NCI-H2196 (cell line): ENCODE measurements at regions not wholly inside any gene's neighbourhood (a gene's known extent, or its start where the extent isn't known, plus 50 kb on each side); places are given as distances from the start of the nearest gene placed in this dataset.
"Not testable (repeated sequence)": the region's sequence is repeated elsewhere in the genome, so short reads cannot be mapped to it uniquely, and the experiment has no call there.

Source experiments
- DNase-seq: peaks from one replicate; lab custom pipeline; 2025; ENCODE audit not compliant: unreplicated experiment; lab: John Stamatoyannopoulos, UW

DNA sequence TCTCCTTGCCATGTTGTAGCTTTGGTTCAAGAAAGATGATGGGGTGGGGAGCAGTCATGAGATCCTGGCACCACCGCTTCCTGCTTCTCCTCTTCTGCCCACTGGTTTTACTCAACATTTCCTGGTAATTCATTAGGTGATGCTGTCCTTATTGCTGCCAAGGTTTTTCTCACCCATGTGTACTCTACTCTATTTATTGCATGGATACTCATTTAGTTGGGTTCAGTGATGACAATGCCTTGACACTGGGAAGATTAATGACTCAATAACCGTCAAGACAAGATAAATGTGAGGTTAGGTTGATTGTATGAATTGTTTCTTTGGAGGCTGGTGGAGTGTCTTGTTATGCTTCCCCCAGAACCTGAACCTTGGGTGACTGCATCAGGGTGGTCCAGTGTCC is 484.2 kb downstream of the SIPA1L2 start:
- no peak for DNase-seq

DNA sequence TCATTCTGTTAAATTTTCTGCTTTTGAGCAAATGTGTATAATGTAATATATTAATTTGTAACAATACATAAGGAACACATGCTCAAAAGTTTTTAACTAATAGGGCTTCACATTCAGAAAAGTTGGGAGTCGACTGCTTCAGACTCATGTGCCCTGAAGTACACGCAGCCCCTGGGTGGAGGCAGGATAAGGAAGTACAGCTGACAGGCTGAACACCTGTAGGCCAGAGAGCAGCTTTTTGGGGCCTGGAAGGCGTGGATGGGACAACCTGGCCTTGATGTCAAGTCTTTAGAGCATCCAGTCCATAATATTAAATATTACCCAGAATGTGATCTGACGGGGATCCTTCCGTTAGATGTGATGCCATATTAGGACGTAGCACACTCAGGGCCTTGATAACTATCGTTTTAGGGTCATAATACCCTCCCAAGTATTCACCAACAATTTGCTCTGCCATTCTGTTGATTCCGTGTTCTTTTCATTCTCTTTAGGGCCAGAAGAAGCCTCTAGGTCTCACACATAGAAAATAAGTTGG is 485.2 kb downstream of the SIPA1L2 start:
- no peak for DNase-seq

DNA sequence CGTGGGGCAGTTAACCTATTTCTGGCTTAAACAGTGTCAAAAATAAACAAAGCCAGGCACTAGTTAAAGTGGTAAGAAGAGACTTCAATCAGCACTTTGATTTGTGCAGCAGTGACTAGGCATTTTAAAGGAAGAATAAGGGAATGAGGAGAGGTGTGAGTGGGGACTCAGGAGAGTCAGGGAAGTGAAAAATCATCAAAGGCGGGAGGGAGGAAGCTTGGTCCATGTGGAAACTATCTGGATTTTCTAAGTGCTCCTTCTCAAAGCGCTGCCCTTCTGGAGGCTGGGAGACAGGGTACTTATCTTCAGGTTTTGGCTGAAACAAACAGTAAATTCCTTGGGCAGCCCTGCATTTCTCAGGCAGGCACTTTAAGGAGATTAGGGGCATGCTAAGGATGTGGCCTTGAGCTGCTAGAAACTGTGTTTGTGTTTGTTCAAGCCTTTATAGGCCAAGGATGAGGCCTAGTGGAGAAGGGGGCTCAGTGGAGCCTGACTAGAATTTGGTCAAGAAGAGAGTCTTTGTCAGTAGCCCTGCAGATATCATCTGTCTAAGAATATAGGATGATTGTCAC is 486.5 kb downstream of the SIPA1L2 start:
- DNase-seq = no peak

DNA sequence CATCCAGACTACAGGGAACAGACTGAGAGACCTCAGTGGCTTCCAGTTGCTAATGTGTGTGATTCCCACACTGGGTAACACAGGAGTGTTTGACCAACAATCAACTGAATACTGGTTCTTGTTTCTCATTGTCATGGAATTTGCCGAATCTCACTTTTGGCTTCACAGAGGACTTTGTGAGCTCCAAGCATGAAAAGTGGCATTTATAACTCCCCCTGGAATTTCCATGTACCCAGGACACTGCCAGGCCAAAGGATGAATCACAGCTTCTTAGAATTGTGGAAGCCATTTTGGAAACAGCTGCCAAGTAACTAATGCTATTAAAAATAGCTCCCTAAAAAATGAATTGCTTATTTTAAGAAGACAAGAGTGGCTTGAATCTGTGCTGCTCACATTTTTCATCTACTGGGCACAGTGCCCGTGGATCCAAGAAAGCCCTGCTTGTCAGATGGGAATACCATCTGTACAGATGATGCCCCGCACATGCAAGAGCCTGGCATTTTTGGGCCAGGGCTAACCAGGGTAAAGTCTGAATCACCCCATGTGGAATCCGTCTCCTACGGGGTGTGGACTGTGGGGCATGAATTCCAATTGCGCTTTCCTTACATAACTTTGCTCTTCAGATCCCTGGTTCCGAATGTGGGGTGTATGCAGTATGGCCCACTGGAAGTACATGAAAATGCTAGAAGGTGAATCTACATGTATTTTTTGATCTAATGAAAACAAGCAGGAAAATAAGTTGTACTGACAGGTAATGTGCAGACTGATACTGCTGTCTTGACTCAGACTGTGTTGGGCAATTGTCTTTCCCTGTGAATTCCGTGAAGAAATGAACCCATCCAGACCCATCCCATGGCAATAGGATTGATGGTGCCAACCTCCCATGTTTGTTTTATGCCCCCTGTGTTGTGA is 487.3 kb downstream of the SIPA1L2 start:
- no peak for DNase-seq

DNA sequence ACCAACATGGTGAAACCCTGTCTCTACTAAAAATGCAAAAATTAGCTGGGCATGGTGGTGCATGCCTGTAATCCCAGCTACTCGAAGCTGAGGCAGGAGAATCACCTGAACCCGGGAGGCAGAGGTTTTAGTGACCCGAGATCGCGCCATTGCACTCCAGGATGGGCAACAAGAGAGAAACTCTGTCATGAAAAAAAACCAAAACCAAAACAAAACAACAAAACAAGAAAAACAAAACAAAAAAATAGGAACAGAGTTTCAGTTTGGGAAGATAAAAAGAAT is 488.8 kb downstream of the SIPA1L2 start:
- not testable (repeated sequence) for DNase-seq

DNA sequence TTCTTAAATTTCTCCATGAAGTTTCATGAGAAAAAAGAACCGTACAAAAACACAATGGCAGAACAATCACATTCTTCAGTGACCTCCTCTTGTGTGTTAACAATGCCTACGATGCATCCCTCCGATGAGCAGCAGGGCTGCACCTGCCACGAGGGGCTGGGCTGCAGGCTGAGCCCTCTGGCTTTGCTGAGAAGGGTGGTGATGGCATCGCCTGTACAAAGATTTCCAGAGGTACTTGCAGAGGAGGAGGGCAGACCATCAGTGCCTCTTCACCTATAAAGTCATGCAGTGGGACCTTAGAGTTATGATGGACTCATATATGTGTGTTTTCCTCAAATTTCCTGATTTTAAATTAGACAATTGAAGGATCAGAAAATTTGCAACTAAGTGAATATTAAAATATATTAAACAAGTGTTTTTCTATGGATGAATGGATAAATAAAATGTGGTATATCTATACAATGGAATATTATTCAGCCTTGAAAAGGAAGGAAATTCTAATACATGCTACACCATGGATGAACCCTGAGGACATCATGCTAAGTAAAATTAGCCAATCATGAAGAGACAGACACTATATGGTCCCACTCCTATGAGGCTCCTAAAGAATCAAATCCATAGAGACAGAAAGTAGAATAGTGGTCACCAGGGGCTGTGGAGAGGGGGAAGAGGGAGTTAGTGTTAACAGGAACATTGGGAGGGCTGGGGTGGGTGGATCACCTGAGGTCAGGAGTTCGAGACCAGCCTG is 489.3 kb downstream of the SIPA1L2 start:
- no peak for DNase-seq

DNA sequence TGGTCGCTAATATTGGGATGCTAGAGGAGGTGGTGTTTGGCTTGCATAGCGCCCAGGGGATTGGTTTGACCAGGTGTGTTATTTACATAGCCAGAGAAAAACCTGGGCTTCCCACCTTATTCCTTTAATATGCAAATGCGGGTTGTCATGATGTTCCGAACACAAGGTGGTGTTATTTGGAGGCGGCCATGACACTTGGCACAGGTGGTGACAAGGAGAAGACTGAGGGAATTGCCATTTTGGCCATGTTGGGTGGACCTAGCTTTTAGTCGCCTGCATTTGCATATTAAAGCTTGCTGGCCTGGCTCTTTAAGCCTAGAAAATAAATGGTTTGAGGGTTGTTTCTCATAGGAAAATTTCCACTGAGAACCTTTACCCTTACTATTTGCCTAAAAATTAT is 490.5 kb downstream of the SIPA1L2 start:
- no peak for DNase-seq

DNA sequence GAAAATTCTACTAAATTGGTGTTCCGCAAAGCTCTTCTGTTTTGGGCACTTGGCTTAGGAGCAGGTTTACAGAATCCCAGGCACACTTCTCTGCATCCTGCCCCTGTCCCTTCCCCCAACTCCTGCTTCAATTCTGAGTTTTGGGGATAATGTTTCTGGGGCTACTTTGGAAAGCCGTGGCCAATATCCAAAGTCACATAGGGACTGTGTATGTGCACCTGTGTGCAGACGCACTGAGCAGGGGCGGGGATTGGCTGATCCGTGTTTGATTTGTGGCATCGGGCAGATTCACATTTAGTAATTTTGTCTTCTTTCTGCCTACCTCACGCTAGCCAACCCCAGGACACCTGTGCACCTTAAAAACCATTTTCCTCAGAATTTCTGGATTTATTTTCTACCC is 491.9 kb downstream of the SIPA1L2 start:
- DNase-seq = no peak

DNA sequence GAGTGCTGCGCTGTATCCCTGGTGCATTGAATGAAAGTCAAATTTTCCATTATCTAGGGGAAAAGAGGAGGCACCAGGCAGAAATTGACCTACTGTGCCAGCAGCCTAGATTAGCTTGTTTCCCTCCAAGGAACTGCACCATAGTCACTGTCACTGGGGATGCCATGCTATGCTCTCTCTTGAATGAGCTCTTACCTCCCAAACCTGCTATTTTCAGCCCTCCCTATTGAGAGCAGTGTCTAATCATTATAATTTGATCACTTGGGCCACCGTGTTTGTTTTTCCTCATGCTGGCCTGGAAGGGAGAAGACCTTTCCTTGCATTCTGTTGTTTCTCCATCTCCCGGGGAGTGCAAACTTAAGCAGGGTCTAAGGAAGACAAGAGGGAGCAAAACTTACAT is 492.9 kb downstream of the SIPA1L2 start:
- no peak for DNase-seq

DNA sequence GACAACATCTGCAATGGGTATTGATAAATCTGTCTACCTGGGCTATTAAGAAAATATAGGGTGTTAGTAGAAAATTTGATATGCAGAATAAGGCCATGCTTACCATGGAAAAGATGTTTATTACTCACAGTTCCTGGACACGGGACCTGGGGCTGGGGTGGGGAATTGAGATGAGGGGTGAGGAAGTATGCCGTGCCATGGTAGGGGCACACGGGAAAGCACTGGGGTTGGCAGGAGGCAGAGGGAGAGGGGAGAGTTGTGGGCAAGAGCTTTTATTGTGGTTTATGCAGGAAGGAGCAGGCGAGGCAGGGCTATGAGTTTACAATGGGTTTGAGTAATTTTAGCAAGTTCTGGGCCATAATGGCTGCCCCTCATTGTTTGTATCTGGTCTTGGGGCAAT is 493.8 kb downstream of the SIPA1L2 start:
- no peak for DNase-seq

DNA sequence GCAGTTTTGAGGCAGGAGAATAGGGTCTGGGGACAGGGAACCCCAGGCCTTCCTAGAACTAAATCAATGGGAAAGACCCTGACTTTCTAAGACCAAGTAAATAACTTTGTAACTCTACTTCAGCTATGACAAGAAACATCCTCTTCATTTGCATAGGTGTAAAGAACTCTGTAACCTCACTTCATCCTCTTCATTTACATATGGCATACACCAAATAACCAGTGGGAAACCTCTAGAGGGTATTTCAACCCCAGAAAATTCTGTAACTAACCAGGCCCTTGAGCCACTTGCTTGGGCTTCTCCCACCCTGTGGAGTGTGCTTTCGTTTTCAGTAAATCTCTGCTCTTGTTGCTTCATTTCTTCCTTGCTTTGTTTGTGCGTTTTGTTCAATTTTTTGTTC is 495.6 kb downstream of the SIPA1L2 start:
- DNase-seq = no peak

DNA sequence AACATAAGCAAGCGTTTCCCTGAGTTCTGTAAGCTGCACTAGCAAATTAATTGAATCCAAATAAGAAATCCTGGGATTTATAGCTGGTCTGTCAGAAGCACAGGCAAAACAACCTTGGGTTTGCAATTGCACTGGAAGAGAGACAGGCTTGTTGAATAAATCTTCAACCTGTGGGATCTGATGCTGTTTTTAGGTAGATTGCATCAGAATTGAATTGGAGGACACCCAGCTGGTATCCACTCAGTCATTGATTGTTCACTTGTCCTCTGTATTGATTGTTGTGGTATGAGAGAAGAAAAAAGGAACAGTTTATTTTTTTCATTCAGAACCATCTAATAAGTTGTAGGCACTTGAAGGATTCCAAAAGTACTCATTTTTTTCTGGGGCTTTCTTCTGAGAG is 497.4 kb downstream of the SIPA1L2 start:
- DNase-seq = no peak

DNA sequence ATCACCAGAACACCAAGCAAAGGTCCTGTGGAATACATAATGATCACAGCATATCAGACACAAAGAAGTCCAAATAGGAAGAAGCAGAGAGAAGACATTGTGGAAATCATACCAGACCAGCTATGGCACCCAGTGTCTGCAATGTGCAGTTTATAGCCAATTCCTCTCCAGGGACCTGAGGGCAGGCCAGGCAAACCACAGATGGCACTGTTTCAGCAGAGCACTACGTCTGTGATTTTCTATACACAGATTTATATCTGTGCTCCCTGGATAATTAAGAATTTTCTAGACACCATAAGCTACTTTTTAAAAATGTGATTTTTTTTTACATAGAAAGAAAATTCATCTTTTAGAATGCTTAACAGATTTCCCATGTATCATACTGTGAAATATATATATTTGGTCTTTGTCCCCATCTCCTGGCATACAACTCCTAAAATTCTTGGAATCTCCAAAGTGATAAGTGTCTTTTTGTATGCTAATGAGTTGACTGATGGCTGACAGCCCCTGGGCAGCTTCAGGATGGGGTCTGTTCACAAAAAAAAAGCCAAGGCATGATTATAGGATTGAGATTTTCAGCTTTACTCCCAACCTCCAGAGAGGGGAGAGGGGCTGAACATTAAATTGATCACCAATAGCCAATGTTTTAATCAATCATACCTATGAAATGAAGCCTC is 498.1 kb downstream of the SIPA1L2 start:
- no peak for DNase-seq

DNA sequence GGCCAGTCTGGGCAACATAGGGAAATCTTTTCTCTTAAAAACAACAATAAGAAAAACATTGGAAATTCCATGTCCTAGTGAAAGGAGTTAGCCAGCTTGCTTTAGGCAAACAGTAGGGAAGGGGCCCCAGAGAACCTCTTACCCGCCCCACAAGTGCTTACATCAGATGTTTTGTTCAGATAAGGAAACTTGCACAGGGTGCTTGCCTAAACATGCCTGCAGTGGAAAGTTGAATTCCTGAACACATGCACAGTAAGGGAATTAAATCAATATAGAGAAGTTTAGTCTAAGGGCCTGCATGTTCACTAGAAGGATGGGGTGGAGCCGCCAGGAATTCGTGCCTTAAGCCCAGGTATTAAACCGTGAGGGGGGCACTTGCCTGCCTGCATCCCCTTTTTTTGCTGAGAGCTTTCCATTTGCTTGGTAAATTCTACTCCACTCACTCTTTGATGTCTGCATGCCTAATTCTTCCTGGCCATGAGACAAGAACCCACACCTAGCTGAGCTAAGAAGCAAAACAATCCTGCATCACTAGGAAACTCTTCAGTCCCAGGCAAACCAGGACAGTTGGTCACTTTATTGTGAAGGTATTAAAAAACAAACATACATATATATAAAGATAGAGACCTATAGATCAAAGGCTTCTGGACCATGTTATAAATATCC is 499.0 kb downstream of the SIPA1L2 start:
- DNase-seq = no peak

DNA sequence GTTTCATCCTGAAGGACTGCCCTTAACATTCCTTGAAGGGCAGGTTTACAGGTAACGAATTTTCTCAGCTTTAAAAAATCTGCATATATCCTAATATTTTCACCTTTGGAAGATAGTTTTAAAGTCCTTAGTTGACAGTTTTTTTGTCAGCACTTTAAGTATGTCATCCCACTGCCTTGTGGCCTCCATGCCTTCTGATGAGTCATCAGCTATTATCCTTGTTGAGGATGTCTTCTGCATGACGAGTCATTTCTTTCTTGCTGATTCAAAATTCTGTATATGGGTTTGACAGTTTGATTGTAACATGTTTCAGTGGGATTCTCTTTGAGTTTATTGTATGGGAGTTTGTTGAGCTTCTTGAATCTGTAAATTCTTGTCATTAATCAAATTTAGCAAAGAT is 500.6 kb downstream of the DISC1 start:
- DNase-seq = no peak

DNA sequence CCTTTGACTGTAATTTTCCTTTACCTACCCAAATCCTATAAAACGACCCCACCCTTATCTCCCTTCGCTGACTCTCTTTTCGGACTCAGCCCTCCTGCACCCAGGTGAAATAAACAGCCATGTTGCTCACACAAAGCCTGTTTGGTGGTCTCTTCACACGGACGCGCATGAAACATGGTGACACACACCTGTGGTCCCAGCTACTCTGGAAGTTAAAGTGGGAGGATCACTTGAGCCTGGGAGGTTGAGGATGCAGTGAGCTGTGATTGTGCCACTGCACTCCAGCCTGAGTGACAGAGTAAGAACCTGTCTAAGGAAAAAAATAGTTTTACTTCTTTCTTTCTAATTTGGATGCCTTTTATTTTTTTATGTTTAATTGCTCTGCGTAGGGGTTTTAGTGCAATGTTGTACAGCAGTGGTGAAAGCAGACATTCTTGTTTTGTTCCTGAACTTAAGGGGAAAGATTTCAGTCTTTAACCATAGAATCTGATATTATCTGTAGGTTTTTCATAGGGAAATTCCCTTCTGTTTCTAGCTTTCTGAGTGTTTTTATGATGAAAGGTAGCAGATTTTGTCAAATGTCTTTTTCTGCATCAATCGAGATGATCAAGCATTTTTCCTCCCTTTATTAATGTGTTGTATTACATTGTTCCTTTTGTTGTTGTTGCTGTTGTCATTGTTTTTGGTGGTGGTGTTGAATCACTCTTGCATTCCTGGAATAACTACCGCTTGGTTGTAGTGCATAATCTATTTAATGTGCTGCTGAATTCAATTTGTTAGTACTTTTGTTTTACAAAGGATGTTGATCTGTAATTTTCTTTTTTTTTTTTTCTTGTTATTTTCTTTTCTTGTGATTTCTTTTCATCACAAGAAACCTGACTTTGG is 497.4 kb downstream of the DISC1 start:
- DNase-seq = no peak

DNA sequence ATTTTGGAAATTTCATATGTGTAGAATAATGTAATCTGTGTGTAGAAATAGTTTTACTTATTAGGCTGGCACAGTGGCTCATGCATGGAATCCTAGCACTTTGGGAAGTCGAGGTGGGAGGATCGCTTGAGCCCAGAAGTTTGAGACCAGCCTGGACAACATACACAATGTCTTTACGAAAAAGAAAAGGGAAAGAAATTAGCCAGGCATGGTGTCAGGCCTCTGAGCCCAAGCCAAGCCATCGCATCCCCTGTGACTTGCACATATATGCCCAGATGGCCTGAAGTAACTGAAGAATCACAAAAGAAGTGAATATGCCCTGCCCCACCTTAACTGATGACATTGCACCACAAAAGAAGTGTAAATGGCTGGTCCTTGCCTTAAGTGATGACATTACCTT is 491.3 kb downstream of the DISC1 start:
- not testable (repeated sequence) for DNase-seq

DNA sequence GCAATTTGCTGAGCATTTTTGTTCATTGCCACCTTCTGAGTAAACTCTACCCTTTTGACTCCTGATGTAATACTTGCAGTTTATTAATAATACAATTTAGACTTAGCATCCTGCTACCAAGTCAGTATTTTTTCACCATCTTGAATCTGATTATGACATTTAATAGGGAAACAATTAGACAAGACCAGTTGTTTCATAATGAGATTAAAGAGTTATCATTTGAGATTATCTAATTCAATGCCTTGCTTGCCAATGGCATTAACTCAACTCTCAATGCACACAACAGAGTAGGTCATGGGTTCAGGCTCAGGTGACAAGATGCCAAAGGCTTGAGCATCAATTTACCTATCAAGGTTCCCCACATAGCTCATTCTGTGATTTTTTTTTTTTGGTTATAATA is 488.4 kb downstream of the DISC1 start:
- DNase-seq = no peak

DNA sequence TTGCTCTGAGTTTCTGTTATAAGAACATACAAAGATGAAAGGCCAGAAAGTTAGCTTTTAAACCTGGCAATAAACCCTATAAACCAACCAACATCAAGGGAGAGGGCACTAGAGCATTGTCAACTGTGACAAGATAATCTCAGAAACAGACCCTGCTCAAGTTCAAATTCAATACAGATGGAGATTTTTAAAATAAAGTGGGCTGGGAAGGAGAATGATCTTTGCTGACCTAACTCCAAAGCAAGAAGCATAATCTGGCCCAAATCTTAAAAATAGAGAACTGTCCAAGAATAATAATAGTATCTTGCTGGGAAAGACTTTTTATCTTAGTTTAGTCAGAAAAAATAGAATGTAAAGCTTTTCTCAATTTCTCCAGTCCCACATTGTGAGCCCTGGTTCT is 485.5 kb downstream of the DISC1 start:
- DNase-seq = no peak

DNA sequence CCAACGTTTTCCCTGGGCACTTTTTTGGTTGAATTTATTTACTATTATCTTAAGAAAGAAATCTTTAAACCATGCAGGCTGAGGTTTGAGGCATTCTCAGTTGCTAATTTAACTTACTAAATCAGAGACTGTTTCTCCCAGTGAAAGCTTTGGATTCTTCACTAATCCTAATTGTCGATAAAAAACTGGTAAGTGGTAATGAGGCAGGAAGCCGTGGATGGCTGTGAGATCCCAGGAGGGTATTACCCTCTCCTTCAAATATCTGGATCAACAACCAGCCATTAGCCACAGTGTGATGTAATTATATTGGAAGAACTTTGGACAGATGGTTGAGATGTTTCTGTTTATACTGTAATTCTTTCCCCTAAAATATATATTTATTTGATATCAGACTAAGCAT is 485.0 kb downstream of the DISC1 start:
- DNase-seq = no peak
